K562 (cell line): ENCODE measurements at regions not wholly inside any gene's neighbourhood (a gene's known extent, or its start where the extent isn't known, plus 50 kb on each side); places are given as distances from the start of the nearest gene placed in this dataset.

Experiments
- ARID1B ChIP-seq: fragments of 450-650 bp; IDR thresholded peaks from 2 replicates; pipeline ENCODE4 v1.6.1; 2016; ENCODE audit warnings: antibody characterized with exemption, mild to moderate bottlenecking, inconsistent platforms
- CBFA2T3 ChIP-seq: fragments of 450-650 bp; IDR thresholded peaks from 2 replicates; pipeline ENCODE4 v1.6.1; 2017
- E2F3 ChIP-seq: fragments of 250-450 bp; sonication (Bioruptor Pico); IDR thresholded peaks from 2 replicates; pipeline ENCODE4 v1.4.0; 2020; ENCODE audit warnings: mild to moderate bottlenecking
- GATAD2A ChIP-seq: fragments of 450-650 bp; IDR thresholded peaks from 2 replicates; pipeline ENCODE4 v1.6.1; 2017
- HDAC3 ChIP-seq: fragments of 450-650 bp; IDR thresholded peaks from 2 replicates; pipeline ENCODE4 v1.6.1; 2018; ENCODE audit warnings: borderline replicate concordance, mild to moderate bottlenecking, moderate library complexity; ENCODE audit not compliant: partially characterized antibody
- MAFK ChIP-seq: IDR thresholded peaks from 2 replicates; pipeline ENCODE4 v1.6.1; 2011; ENCODE audit warnings: low read length, improper control_type of control experiment
- NFIC ChIP-seq: fragments of 450-650 bp; IDR thresholded peaks from 2 replicates; pipeline ENCODE4 v1.6.1; 2017; ENCODE audit warnings: mild to moderate bottlenecking, inconsistent platforms
- PRMT5 ChIP-seq: sonication (generic); formaldehyde crosslinking; IDR thresholded peaks from 2 replicates; pipeline ENCODE4 v1.5.0; 2020; ENCODE audit warnings: missing genetic modification reagents
- SMARCB1 ChIP-seq: IDR thresholded peaks from 2 replicates; pipeline ENCODE4 v1.6.1; 2011; ENCODE audit warnings: improper control_type of control experiment, low read depth; ENCODE audit not compliant: insufficient read length
- TFAP4 ChIP-seq: sonication (generic); formaldehyde crosslinking; IDR thresholded peaks from 2 replicates; pipeline ENCODE4 v1.8.0; 2022; ENCODE audit warnings: missing genetic modification reagents, mild to moderate bottlenecking, moderate library complexity, borderline replicate concordance
- USF2 ChIP-seq: sonication (generic); formaldehyde crosslinking; IDR thresholded peaks from 2 replicates; pipeline ENCODE4 v1.5.0; 2020; ENCODE audit warnings: missing genetic modification reagents
- ZBED1 ChIP-seq: IDR thresholded peaks from 2 replicates; pipeline ENCODE4 v1.6.1; 2014
- ZBTB1 ChIP-seq: sonication (generic); formaldehyde crosslinking; IDR thresholded peaks from 2 replicates; pipeline ENCODE4 v1.8.1; 2023; ENCODE audit warnings: missing genetic modification reagents, low read depth, mild to moderate bottlenecking, borderline replicate concordance
- ZFPM2 ChIP-seq: fragments of 250-450 bp; sonication (Bioruptor Pico); IDR thresholded peaks from 2 replicates; pipeline ENCODE4 v1.5.1; 2022; ENCODE audit warnings: mild to moderate bottlenecking
- ZNF217 ChIP-seq: sonication (generic); formaldehyde crosslinking; IDR thresholded peaks from 2 replicates; pipeline ENCODE4 v1.8.0; 2022; ENCODE audit warnings: mild to moderate bottlenecking, missing genetic modification reagents
- TF ChIP-seq, protein P1 (sequence below): sonication (generic); formaldehyde crosslinking; IDR thresholded peaks from 2 replicates; pipeline ENCODE4 v1.8.1; 2023; ENCODE audit warnings: mild to moderate bottlenecking, missing genetic modification reagents
- TF ChIP-seq, protein P2 (sequence below), 3 experiments: IDR thresholded peaks in 2 of 3; conservative IDR thresholded peaks in 1 of 3; 2 replicates each; pipeline ENCODE4 v1.5.1; 2011 to 2012; ENCODE audit warnings: low read length in 3 of 3, mild to moderate bottlenecking in 3 of 3, control low read depth in 2 of 3, improper control_type of control experiment in 1 of 3, inconsistent platforms in 1 of 3, low read depth in 1 of 3, mixed read lengths in 1 of 3, moderate library complexity in 1 of 3; ENCODE audit not compliant: insufficient read depth in 2 of 3
- TF ChIP-seq, protein P3 (sequence below): fragments of 200-800 bp; sonication (Bioruptor generic); IDR thresholded peaks from 2 replicates; pipeline ENCODE4 v1.6.1; 2016; ENCODE audit warnings: missing genetic modification characterization, missing compliant biosample characterization

- TF ChIP-seq SMARCB1 (no peak), ZFPM2 (CRISPR knock-in tag) (no peak), GATAD2A (no peak), NFIC (0 out of 2 replicates have a peak, but pooled peaks have one; percentile 16), ZBED1 (no peak), TFAP4 (CRISPR knock-in tag) (peak; percentile 36; the same call in 1 of the 2 replicates), HDAC3 (no peak), PRMT5 (CRISPR knock-in tag) (no peak), E2F3 (CRISPR knock-in tag) (no peak), USF2 (no peak), MAFK (no peak), ARID1B (peak; percentile 80), ZBTB1 (CRISPR knock-in tag) (no peak), ZNF217 (CRISPR knock-in tag) (no peak), CBFA2T3 (peak; percentile 83)
- TF ChIP-seq, protein P1, sequence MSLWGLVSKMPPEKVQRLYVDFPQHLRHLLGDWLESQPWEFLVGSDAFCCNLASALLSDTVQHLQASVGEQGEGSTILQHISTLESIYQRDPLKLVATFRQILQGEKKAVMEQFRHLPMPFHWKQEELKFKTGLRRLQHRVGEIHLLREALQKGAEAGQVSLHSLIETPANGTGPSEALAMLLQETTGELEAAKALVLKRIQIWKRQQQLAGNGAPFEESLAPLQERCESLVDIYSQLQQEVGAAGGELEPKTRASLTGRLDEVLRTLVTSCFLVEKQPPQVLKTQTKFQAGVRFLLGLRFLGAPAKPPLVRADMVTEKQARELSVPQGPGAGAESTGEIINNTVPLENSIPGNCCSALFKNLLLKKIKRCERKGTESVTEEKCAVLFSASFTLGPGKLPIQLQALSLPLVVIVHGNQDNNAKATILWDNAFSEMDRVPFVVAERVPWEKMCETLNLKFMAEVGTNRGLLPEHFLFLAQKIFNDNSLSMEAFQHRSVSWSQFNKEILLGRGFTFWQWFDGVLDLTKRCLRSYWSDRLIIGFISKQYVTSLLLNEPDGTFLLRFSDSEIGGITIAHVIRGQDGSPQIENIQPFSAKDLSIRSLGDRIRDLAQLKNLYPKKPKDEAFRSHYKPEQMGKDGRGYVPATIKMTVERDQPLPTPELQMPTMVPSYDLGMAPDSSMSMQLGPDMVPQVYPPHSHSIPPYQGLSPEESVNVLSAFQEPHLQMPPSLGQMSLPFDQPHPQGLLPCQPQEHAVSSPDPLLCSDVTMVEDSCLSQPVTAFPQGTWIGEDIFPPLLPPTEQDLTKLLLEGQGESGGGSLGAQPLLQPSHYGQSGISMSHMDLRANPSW (CRISPR knock-in tag) = no peak
- TF ChIP-seq, protein P2, sequence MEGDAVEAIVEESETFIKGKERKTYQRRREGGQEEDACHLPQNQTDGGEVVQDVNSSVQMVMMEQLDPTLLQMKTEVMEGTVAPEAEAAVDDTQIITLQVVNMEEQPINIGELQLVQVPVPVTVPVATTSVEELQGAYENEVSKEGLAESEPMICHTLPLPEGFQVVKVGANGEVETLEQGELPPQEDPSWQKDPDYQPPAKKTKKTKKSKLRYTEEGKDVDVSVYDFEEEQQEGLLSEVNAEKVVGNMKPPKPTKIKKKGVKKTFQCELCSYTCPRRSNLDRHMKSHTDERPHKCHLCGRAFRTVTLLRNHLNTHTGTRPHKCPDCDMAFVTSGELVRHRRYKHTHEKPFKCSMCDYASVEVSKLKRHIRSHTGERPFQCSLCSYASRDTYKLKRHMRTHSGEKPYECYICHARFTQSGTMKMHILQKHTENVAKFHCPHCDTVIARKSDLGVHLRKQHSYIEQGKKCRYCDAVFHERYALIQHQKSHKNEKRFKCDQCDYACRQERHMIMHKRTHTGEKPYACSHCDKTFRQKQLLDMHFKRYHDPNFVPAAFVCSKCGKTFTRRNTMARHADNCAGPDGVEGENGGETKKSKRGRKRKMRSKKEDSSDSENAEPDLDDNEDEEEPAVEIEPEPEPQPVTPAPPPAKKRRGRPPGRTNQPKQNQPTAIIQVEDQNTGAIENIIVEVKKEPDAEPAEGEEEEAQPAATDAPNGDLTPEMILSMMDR (IDR thresholded peaks at IDR 0.05 in 2 of 3, conservative IDR thresholded peaks at IDR 0.05 in 1 of 3; ENCODE audit: insufficient read depth in 2 of 3, low read depth in 1 of 3, low read length in 3 of 3) = no peak
- TF ChIP-seq, protein P3, sequence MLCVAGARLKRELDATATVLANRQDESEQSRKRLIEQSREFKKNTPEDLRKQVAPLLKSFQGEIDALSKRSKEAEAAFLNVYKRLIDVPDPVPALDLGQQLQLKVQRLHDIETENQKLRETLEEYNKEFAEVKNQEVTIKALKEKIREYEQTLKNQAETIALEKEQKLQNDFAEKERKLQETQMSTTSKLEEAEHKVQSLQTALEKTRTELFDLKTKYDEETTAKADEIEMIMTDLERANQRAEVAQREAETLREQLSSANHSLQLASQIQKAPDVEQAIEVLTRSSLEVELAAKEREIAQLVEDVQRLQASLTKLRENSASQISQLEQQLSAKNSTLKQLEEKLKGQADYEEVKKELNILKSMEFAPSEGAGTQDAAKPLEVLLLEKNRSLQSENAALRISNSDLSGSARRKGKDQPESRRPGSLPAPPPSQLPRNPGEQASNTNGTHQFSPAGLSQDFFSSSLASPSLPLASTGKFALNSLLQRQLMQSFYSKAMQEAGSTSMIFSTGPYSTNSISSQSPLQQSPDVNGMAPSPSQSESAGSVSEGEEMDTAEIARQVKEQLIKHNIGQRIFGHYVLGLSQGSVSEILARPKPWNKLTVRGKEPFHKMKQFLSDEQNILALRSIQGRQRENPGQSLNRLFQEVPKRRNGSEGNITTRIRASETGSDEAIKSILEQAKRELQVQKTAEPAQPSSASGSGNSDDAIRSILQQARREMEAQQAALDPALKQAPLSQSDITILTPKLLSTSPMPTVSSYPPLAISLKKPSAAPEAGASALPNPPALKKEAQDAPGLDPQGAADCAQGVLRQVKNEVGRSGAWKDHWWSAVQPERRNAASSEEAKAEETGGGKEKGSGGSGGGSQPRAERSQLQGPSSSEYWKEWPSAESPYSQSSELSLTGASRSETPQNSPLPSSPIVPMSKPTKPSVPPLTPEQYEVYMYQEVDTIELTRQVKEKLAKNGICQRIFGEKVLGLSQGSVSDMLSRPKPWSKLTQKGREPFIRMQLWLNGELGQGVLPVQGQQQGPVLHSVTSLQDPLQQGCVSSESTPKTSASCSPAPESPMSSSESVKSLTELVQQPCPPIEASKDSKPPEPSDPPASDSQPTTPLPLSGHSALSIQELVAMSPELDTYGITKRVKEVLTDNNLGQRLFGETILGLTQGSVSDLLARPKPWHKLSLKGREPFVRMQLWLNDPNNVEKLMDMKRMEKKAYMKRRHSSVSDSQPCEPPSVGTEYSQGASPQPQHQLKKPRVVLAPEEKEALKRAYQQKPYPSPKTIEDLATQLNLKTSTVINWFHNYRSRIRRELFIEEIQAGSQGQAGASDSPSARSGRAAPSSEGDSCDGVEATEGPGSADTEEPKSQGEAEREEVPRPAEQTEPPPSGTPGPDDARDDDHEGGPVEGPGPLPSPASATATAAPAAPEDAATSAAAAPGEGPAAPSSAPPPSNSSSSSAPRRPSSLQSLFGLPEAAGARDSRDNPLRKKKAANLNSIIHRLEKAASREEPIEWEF = no peak
Measured at GRCh38 chr2:216932863-216933548, 73.1 kb upstream of the TNP1 start (continued).
